ENCODE measurements at regions not wholly inside any gene's neighbourhood (a gene's known extent, or its start where the extent isn't known, plus 50 kb on each side); places are given as distances from the start of the nearest gene placed in this dataset.

DNA sequence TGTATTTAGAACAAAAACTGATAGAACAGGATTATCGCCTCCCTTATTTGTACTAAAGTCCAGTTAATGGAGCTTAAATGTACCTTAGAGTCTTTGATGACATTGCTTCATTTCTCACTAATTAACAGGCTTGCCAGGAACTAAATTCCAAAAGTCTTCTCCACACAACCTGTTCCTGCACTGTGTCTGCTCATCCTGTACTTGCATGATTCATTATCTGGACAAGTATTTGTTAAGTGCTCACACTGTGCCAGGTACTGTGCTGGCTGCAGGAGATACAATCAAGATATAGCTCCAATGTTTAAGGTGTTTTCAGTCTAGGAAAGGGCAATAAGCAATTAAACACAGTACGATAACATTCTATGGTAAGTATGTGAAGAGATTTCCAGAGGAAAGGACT lies 485.9 kb upstream of the TENM4 start:
- Histone ChIP-seq H4K8ac (ENCODE audit: extremely low read depth, insufficient read depth, low read length) (no peak overlapping the region), H4K20me1 (replicated peaks in 1 of 2; ENCODE audit: control insufficient read depth in 1 of 2, insufficient read depth in 2 of 2, low read length in 2 of 2) (no peaks in the 10 kb centered on the region), H3K4me2 (ENCODE audit: insufficient read depth in 1 of 2, low read depth in 2 of 2, low read length in 2 of 2) (no peak overlapping the region), H3K27me3 (replicated peaks in 1 of 4; ENCODE audit: control insufficient read depth in 3 of 4, extremely low read depth in 1 of 4, insufficient read depth in 3 of 4, low read length in 3 of 4) (no peaks in the 10 kb centered on the region), H3K79me2 (ENCODE audit: control insufficient read depth in 1 of 2, insufficient read depth in 2 of 2, low read length in 2 of 2) (no peaks in the 10 kb centered on the region), H3K4ac (replicated peaks; ENCODE audit: insufficient read length, low read depth, low read length) (no peak overlapping the region), H3K27ac (ENCODE audit: low read depth, low read length) (no peak overlapping the region), H3K56ac (replicated peaks; ENCODE audit: insufficient read length, low read depth, low read length) (no peak overlapping the region), H2AK5ac (ENCODE audit: low read depth, low read length) (no peak overlapping the region), H2BK120ac (replicated peaks; ENCODE audit: low read depth, low read length) (no peak overlapping the region), H3K36me3 (ENCODE audit: control insufficient read depth in 2 of 4, insufficient read depth in 4 of 4, low read length in 3 of 4) (no peaks in the 10 kb centered on the region), H2AFZ (ENCODE audit: low read length) (no peak overlapping the region), H3K4me1 (replicated peaks in 1 of 4; ENCODE audit: control insufficient read depth in 3 of 4, insufficient read depth in 4 of 4, low read length in 3 of 4) (no peaks in the 10 kb centered on the region), H3K23ac (ENCODE audit: insufficient read length) (no peak overlapping the region), H3K79me1 (ENCODE audit: low read depth, low read length) (no peaks in the 10 kb centered on the region), H2BK5ac (ENCODE audit: low read depth, low read length) (no peak overlapping the region), H2BK12ac (ENCODE audit: low read depth, low read length) (no peak overlapping the region), H4K5ac (ENCODE audit: insufficient read length, low read depth, low read length) (no peak overlapping the region), H3K9me3 (ENCODE audit: insufficient read depth in 2 of 2, low read depth in 1 of 2, low read length in 1 of 2) (no peaks in the 10 kb centered on the region), H3K9ac (replicated peaks in 1 of 4; ENCODE audit: extremely low read depth in 1 of 4, low read depth in 3 of 4, low read length in 3 of 4) (no peak overlapping the region; a peak in 1 of 7 replicates), H3K23me2 (ENCODE audit: low read depth, low read length) (no peaks in the 10 kb centered on the region), H2BK15ac (ENCODE audit: low read length) (no peak overlapping the region), H4K91ac (replicated peaks; ENCODE audit: insufficient read length, low read length) (no peak overlapping the region), H3K4me3 (ENCODE audit: extremely low read depth in 1 of 4, insufficient read depth in 2 of 4, low read depth in 3 of 4, low read length in 4 of 4) (no peak overlapping the region), H3K14ac (ENCODE audit: insufficient read length) (no peak overlapping the region), H3K18ac (ENCODE audit: extremely low read depth, low read length) (no peak overlapping the region), H2BK20ac (ENCODE audit: low read length) (no peak overlapping the region)
- FAIRE-seq (no peak), DNase-seq (ENCODE audit: low read depth in 1 of 2, low spot score in 2 of 2) (no peak)
- POLR2A ChIA-PET (ENCODE audit: partially characterized antibody): no interaction called here
- WGBS, 2 experiments (ENCODE audit: extremely low coverage in 1 of 2, insufficient coverage in 1 of 2, insufficient read length in 1 of 2, insufficient replicate concordance in 2 of 2, low coverage in 1 of 2, low lambda C conversion rate in 2 of 2, missing lambda C conversion rate in 1 of 2): 95% methylated on average over 2 of the region's 2 CpGs; no CpG with 5 or more reads in 1 of the 2 experiments
- TF ChIP-seq CREB1 (IDR thresholded peaks at IDR 0.05) (no peak), SIRT6 (IDR thresholded peaks at IDR 0.05; ENCODE audit: low read length) (no peak), EGR1 (IDR thresholded peaks at IDR 0.05; ENCODE audit: borderline replicate concordance, low read depth, low read length) (no peak), YY1 (IDR thresholded peaks at IDR 0.05; ENCODE audit: low read depth, low read length) (no peak)
- TF ChIP-seq, protein P1, sequence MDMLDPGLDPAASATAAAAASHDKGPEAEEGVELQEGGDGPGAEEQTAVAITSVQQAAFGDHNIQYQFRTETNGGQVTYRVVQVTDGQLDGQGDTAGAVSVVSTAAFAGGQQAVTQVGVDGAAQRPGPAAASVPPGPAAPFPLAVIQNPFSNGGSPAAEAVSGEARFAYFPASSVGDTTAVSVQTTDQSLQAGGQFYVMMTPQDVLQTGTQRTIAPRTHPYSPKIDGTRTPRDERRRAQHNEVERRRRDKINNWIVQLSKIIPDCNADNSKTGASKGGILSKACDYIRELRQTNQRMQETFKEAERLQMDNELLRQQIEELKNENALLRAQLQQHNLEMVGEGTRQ (IDR thresholded peaks at IDR 0.05; ENCODE audit: low read length): no peak
- CTCF ChIA-PET (ENCODE audit: partially characterized antibody): interaction anchor here (1.2 kb wide), 1 partner anchor 26 kb away, joined by 3 read pairs; no protein-coding TSS in a partner anchor

Measured in H1 (cell line).